AG04449 (cell line): ENCODE measurements at regions not wholly inside any gene's neighbourhood (a gene's known extent, or its start where the extent isn't known, plus 50 kb on each side); places are given as distances from the start of the nearest gene placed in this dataset.

ENCODE experiments used
- CTCF ChIA-PET: fragments of 350-600 bp; formaldehyde crosslinking; extraction: SDS; loops from one replicate; lab custom pipeline; 2021; ENCODE audit warnings: antibody characterized with exemption; lab: Yijun Ruan, JAX
- POLR2A ChIA-PET: fragments of 400-600, 350-600 bp; formaldehyde crosslinking; extraction: SDS; loops from one replicate; lab custom pipeline; 2020; ENCODE audit warnings: antibody characterized with exemption, inconsistent platforms; lab: Yijun Ruan, JAX
- DNase-seq: peaks from one replicate; pipeline ENCODE4 v3.0.0-alpha.2; 2010; ENCODE audit warnings: low read depth, low spot score
- H3K4me3 ChIP-seq: 2 replicates; pipeline ENCODE4 v1.5.1; 2011; ENCODE audit warnings: low read depth, mild to moderate bottlenecking, control low read depth, low read length
- CTCF ChIP-seq: IDR thresholded peaks from one replicate; pipeline ENCODE4 v1.5.1; 2011; ENCODE audit warnings: mild to moderate bottlenecking, moderate library complexity, low read length, control low read depth, inconsistent platforms; ENCODE audit not compliant: insufficient read depth; ENCODE audit errors: missing control alignments

GRCh38 chr5:29697278-29697677, 1496.2 kb upstream of the CDH6 start:
- H3K4me3 ChIP-seq = no peak overlapping the region
- ChIA-PET POLR2A (no interaction called here), CTCF (no interaction called here)
- TF ChIP-seq CTCF = no peak
- no peak for DNase-seq

GRCh38 chr5:29672678-29673077, 1520.8 kb upstream of the CDH6 start:
- POLR2A ChIA-PET = no interaction called here
- CTCF ChIA-PET = no interaction called here
- DNase-seq = no peak

GRCh38 chr5:29662876-29663275, 1530.6 kb upstream of the CDH6 start:
- POLR2A ChIA-PET = no interaction called here
- no peak for DNase-seq
- CTCF ChIA-PET = no interaction called here
- no peak overlapping the region for H3K4me3 ChIP-seq
- TF ChIP-seq CTCF = no peak

More at GRCh38 chr5:29672678-29673077, 1520.8 kb upstream of the CDH6 start:
- no peak for TF ChIP-seq CTCF
- H3K4me3 ChIP-seq = no peak overlapping the region

- H3K4me3 ChIP-seq = no peak overlapping the region
- DNase-seq = no peak
- no peak for TF ChIP-seq CTCF
- CTCF ChIA-PET = no interaction called here
- POLR2A ChIA-PET = no interaction called here
These were observed 1538.5 kb upstream of the CDH6 start for GRCh38 chr5:29654954-29655353.

- no peak for DNase-seq
- POLR2A ChIA-PET = no interaction called here
- CTCF ChIA-PET = no interaction called here
These were observed 1544.2 kb upstream of the CDH6 start for GRCh38 chr5:29649321-29649720.

GRCh38 chr5:29642601-29643000, 1550.9 kb upstream of the CDH6 start:
- no peak for DNase-seq
- ChIA-PET CTCF (no interaction called here), POLR2A (no interaction called here)
- no peak for TF ChIP-seq CTCF
- H3K4me3 ChIP-seq = no peak overlapping the region

More at GRCh38 chr5:29649321-29649720, 1544.2 kb upstream of the CDH6 start:
- TF ChIP-seq CTCF = no peak
- H3K4me3 ChIP-seq = no peak overlapping the region

- POLR2A ChIA-PET = no interaction called here
- no peak for TF ChIP-seq CTCF
- DNase-seq = no peak
- CTCF ChIA-PET = no interaction called here
- no peak overlapping the region for H3K4me3 ChIP-seq
These were observed 1579.3 kb upstream of the CDH6 start for GRCh38 chr5:29614206-29614605.
